ENCODE measurements at regions not wholly inside any gene's neighbourhood (a gene's known extent, or its start where the extent isn't known, plus 50 kb on each side); places are given as distances from the start of the nearest gene placed in this dataset.

- TF ChIP-seq CTCF (IDR thresholded peaks at IDR 0.05) (no peak), EZH2phosphoT487 (IDR thresholded peaks at IDR 0.05) (no peak), EZH2 (IDR thresholded peaks at IDR 0.05) (no peak)
Observed at GRCh38 chr2:239889641-239890121, 135.5 kb downstream of the NDUFA10 start.

Data from neural progenitor cell (in vitro differentiated cells).